Progenitor cell of endocrine pancreas (in vitro differentiated cells): ENCODE measurements at regions not wholly inside any gene's neighbourhood (a gene's known extent, or its start where the extent isn't known, plus 50 kb on each side); places are given as distances from the start of the nearest gene placed in this dataset.

ENCODE experiments used
- DNase-seq: peaks from one replicate; pipeline ENCODE4 v3.0.0; 2021; ENCODE audit warnings: low spot score; ENCODE audit not compliant: unreplicated experiment
- H3K27ac Mint-ChIP-seq: 2 replicates; pipeline ENCODE4 v1.8.0; 2021; ENCODE audit warnings: mild to moderate bottlenecking, moderate library complexity, mixed read lengths
- H3K27me3 Mint-ChIP-seq: 2 replicates; pipeline ENCODE4 v1.8.0; 2021; ENCODE audit warnings: mixed read lengths
- H3K36me3 Mint-ChIP-seq: 2 replicates; pipeline ENCODE4 v1.8.0; 2022; ENCODE audit warnings: mixed read lengths; ENCODE audit not compliant: insufficient read depth
- H3K4me1 Mint-ChIP-seq: 2 replicates; pipeline ENCODE4 v1.8.0; 2021; ENCODE audit warnings: low read depth, mixed read lengths
- H3K4me3 Mint-ChIP-seq: 2 replicates; pipeline ENCODE4 v1.8.0; 2021; ENCODE audit warnings: low read depth, mild to moderate bottlenecking, moderate library complexity, mixed read lengths
- H3K9me3 Mint-ChIP-seq: 2 replicates; pipeline ENCODE4 v1.8.0; 2021; ENCODE audit warnings: low read depth, mixed read lengths
- TF ChIP-seq, protein P1 (sequence below): fragments of 200-600 bp; sonication (generic); IDR thresholded peaks from one replicate; pipeline ENCODE4 v1.5.0; 2021; ENCODE audit warnings: antibody characterized with exemption, mild to moderate bottlenecking; ENCODE audit not compliant: unreplicated experiment

GRCh38 chrX:109940411-109940810, 62.5 kb upstream of the TMEM164 start:
- Mint-ChIP-seq H3K9me3 (no peaks in the 10 kb centered on the region), H3K4me1 (peaks cover 16% of the 10 kb centered on the region), H3K27me3 (peaks cover 3% of the 10 kb centered on the region), H3K36me3 (no peaks in the 10 kb centered on the region), H3K27ac (no peak overlapping the region), H3K4me3 (no peak overlapping the region)
- no peak for DNase-seq
- TF ChIP-seq, protein P1, sequence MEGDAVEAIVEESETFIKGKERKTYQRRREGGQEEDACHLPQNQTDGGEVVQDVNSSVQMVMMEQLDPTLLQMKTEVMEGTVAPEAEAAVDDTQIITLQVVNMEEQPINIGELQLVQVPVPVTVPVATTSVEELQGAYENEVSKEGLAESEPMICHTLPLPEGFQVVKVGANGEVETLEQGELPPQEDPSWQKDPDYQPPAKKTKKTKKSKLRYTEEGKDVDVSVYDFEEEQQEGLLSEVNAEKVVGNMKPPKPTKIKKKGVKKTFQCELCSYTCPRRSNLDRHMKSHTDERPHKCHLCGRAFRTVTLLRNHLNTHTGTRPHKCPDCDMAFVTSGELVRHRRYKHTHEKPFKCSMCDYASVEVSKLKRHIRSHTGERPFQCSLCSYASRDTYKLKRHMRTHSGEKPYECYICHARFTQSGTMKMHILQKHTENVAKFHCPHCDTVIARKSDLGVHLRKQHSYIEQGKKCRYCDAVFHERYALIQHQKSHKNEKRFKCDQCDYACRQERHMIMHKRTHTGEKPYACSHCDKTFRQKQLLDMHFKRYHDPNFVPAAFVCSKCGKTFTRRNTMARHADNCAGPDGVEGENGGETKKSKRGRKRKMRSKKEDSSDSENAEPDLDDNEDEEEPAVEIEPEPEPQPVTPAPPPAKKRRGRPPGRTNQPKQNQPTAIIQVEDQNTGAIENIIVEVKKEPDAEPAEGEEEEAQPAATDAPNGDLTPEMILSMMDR: no peak

DNA sequence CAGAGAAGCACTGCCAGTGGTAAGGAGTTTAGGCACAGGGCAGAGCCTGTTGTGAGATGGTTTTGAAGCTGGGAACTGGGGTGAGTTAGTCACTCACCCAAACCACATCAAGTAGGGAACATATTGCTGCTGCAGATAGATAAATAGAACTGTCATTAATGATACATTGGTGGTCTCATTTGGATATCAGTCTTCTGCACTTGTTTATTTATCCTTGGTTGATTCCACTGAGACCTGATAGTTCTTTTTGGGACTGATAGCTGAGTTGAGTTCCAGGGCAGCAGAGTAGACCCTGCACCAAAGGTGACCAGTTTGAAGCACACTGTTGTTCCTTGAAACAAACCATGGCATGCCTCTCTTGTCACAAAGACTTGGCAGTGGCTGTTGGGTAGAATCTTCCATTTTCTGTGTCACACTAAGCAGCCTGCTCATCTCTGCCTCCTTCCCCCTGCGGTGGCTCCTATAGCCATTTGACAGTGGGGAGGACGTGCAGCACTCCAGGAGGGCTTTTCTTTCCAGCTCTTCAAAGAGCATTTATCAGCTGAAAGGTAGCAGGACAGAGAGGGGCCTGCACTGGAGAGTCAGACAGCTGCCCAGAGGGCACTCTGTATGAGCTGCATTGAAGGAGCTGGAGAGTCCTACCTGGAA, 59.7 kb upstream of the TMEM164 start:
- TF ChIP-seq, protein P1: no peak
- Mint-ChIP-seq H3K27ac (no peak overlapping the region), H3K4me1 (peaks cover 28% of the 10 kb centered on the region), H3K9me3 (no peaks in the 10 kb centered on the region), H3K36me3 (no peaks in the 10 kb centered on the region), H3K27me3 (peaks cover 3% of the 10 kb centered on the region), H3K4me3 (no peak overlapping the region)
- DNase-seq: no peak

DNA sequence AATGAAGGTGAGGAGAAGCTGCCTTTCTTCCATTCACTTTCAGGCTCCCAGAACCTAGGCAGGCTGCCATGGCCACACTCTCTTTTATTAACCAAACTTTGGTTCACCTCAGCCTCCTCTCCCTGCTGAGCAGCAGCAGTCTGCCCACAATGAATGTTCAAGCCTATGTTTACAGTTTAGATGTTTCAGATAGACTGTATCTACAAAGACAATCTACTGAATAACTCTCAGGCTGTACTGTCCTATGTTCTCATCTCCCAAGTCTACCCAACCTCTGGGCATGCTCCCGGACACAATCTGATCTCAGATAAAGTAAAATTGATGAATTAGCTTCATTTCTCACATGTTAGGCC, 59.2 kb upstream of the TMEM164 start:
- Mint-ChIP-seq H3K9me3 (no peaks in the 10 kb centered on the region), H3K4me1 (peaks cover 28% of the 10 kb centered on the region), H3K27ac (no peak overlapping the region), H3K27me3 (peaks cover 3% of the 10 kb centered on the region), H3K4me3 (no peak overlapping the region), H3K36me3 (no peaks in the 10 kb centered on the region)
- TF ChIP-seq, protein P1: no peak
- DNase-seq: no peak

DNA sequence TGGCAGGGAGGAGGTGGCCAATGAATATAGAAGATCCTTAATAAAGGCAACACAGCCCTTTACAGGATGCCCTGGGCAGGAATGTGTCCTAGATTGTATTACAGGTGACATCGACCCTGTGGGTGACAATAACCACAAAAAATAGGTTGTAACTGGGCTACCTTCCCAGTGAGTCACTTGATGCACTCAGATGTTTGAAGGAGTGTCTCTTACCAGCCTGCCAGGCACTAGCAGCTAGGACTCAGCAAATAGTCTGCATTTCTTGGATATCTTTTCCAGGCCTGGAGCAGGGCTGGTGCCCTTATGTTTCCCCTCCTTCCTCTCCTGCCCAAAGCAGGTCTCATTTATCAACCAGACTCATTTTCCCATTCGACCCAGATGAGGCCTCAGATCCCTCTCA, 50.9 kb upstream of the TMEM164 start:
- no peak overlapping the region for H3K4me3 Mint-ChIP-seq
- no peaks in the 10 kb centered on the region for H3K4me1 Mint-ChIP-seq
- peaks cover 4% of the 10 kb centered on the region for H3K9me3 Mint-ChIP-seq
- TF ChIP-seq, protein P1: no peak
- no peak overlapping the region for H3K27ac Mint-ChIP-seq
- H3K36me3 Mint-ChIP-seq: no peaks in the 10 kb centered on the region
- DNase-seq: no peak
- H3K27me3 Mint-ChIP-seq: no peaks in the 10 kb centered on the region

- Mint-ChIP-seq H3K36me3 (no peaks in the 10 kb centered on the region), H3K4me3 (no peak overlapping the region), H3K27ac (no peak overlapping the region), H3K4me1 (no peaks in the 10 kb centered on the region), H3K9me3 (peaks cover 4% of the 10 kb centered on the region), H3K27me3 (no peaks in the 10 kb centered on the region)
- TF ChIP-seq, protein P1: no peak
- DNase-seq: no peak
These were observed 49.7 kb upstream of the TMEM164 start for GRCh38 chrX:109952985-109953905.
